ENCODE measurements at regions not wholly inside any gene's neighbourhood (a gene's known extent, or its start where the extent isn't known, plus 50 kb on each side); places are given as distances from the start of the nearest gene placed in this dataset.

GRCh38 chr18:10033016-10033399 is 119.2 kb downstream of the VAPA start:
- DNase-seq (ENCODE audit: low read depth), result no peak

DNA sequence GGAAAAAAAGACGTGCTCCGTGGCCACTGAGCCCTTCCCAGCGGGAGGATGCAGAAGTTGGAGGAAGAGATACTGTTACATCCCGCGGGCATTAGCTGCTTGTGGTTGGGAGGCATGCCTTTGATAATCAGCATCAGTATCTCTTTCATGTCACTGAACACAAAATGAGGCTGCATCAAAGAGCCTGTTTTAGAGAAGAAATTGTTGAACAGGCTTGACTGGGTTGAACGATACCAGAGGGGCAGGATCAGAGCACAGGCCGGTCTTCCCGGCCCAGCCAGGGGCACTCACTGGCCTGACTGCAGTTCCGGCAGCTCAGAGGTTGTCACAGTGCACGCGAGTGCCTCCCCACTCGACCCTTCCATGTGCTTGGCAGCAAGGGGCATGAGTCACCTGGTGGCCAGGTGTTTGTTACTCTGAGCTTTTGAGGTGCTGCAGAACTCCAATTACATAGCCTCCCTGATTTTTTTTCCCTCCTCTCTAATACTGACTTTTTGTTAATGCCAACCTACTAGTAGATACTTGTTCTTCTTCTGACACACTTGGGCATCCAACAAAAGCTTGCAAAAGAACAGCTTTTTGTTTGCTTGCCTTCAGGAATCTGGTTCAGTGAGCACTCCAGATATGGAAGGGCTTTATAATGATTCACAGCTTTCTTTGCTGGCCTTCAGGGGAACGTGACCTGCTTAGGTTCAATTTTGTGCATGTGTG is 121.6 kb downstream of the VAPA start:
- peak; percentile 12 for DNase-seq (ENCODE audit: low read depth)

- DNase-seq (ENCODE audit: low read depth), result no peak
Observed at GRCh38 chr18:10036479-10036878, 122.7 kb downstream of the VAPA start.

DNA sequence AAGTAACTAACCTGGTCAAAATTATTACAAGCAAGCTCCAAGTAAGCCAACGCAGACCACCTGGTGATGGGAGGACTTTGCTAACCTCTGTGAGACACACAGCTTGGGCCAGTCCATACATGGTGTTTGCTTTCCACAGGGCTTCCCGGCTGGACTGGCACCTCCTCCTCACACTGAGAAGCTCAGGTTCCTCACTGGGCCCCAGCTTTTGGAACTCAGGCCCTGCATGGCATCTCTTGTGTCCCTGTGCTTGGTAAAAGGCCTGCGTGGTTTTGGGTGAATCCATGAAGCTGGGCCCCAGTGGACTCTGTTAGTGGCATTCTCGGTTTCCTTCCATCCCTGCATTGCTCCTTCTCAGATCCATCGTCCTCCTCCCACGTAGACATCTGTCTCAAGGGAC is 123.4 kb downstream of the VAPA start:
- DNase-seq (ENCODE audit: low read depth), result no peak

DNA sequence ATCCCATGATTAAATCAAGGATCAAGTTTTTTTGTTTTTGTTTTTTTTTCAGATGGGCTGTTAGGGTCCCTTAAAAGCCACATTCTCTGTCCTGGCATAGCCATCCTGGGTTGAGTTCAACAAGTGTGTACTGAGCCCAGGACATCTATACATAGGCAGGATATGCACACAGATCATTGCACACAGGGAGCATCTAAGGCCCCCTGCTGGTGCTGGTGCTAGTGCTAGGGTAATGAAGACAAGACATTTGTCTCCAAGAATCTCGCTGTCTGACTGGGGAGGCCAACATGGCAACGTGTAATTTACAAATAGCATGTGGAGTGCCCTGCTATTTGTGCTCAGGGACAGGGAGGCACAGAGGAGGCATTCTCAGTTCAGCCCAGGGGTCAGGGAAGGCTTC is 124.5 kb downstream of the VAPA start:
- no peak for DNase-seq (ENCODE audit: low read depth)

- no peak for DNase-seq (ENCODE audit: low read depth)
Observed at GRCh38 chr18:10040287-10041011, 126.6 kb downstream of the VAPA start.

GRCh38 chr18:10041180-10041579 is 127.4 kb downstream of the VAPA start:
- peak; percentile 26 for DNase-seq (ENCODE audit: low read depth)

DNA sequence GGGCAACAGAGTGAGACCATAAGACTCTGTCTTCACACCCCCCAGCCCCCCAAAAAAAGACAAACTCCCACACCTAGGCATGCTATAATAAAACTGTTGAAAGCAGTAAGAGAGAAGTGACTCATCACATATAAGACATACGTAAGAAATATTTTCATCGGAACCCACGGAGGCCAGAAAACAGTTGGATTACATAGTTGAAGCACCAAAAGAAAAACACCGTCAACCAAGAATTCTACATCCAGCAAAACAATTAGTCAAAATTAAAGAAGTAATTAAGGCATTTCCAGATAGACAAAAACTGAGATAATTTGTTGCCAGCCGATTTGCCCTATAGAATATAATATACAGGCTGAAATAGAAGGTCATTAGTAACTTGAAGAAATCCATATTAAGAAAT is 128.7 kb downstream of the VAPA start:
- DNase-seq (ENCODE audit: low read depth), result no peak

DNA sequence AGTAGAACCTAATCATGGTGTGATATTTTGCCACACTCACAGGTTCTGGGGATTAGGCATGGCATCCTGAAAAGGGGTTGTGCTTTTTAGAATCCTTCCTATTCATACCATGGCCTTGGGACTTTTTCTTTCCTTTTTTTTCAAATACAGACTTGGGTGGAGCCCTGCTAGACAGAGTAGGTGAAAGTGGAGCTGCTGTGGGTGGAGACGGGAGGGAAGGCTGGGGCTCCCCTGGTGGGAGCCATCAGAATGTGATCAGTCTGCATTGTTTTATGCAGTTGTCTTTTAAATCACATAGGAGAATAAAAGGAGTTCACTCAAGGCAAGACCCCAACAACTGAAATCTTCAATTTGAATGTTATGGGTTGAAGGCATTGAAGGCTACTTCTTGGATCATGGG is 130.2 kb downstream of the VAPA start:
- no peak for DNase-seq (ENCODE audit: low read depth)

- no peak for DNase-seq (ENCODE audit: low read depth)
Observed at GRCh38 chr18:10045296-10045891, 131.6 kb downstream of the VAPA start.

DNA sequence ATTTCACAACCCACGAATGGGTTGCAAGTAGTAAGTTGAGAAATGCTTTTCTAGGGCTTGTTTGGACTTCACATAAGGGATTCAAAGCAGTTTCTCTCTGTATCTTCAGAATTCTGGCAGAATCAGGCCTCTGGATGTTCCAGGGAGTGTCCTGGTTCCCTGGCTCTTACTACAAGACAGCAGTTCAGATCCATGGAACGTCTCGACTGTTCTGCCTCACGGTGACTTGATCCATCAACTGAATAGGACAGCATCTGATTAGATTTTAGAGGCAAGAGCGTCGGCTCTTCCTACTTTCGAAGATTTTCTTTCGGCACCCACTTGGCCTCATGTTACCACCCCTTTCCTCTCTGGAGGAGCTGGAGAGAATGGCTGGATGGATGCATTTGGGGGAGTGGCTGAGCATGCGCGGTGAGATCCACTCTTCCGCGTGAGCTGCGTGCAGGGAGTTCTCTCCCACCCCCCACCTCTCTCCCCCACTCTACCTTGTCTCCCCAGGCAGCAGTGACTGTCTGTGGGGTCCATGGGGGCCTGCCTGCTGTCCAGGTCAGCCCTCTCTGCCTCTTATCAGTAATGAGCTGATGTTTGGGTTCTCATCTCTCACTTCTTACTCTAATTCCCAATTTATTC is 132.5 kb downstream of the VAPA start:
- DNase-seq (ENCODE audit: low read depth), result no peak

GRCh38 chr18:10047237-10047636 is 133.4 kb downstream of the VAPA start:
- DNase-seq (ENCODE audit: low read depth), result peak; percentile 74

DNA sequence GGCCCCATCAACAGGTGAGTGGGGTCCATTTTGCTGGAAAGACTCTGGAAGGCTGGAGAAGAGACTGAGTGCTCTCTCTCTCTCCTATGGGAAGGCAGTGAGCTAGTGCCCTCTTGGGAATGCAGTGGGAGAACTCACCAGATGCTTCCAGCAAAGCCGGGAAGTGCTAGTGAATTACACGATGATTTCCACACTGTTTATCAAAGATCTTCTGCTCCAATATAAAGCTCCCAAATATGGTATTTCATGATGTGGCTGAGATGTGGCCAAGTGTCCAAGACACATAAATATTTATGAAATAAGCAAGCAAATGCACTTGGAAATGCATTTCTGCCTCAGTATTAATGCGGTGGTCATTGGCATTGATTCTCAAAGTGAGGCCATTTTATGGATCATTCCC is 135.9 kb downstream of the VAPA start:
- DNase-seq (ENCODE audit: low read depth), result no peak

- DNase-seq (ENCODE audit: low read depth), result no peak
Observed at GRCh38 chr18:10050956-10051355, 137.1 kb downstream of the VAPA start.

DNA sequence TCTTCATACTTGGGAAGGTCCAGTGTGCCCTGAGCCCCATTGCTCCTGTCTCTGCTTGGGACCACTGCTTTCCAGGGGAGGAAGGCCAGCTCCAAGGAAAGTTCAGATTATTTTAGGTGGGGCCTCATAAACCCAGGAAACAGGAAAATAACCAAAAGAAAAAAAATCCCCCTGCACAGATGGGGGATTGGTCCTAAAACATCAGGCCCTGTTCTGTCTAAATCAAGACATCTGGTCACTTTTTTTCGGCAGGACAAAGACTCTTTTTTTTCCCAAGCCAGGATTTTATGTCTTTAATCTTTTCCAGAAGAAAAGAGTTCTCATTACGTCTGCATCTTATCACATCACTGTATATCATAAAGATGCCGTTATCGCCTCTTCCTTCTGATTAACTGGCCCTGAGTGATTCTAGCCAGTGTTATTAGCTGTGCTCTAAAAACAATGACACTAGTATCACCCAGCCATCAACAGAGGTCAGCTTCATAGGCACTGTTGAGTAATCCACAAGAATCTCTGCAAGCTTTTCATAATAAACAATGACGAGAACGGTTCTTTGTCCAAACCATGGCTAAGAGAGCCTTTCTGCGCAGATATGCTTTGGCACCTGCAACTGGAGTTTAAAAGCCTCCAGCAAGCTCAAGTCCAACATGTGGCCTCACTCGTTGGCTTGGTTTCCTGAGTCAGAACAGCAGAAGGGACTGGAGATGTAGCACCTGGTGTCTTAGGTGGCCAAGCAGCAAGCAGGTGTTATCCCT is 138.2 kb downstream of the VAPA start:
- peak; percentile 82 for DNase-seq (ENCODE audit: low read depth)

DNA sequence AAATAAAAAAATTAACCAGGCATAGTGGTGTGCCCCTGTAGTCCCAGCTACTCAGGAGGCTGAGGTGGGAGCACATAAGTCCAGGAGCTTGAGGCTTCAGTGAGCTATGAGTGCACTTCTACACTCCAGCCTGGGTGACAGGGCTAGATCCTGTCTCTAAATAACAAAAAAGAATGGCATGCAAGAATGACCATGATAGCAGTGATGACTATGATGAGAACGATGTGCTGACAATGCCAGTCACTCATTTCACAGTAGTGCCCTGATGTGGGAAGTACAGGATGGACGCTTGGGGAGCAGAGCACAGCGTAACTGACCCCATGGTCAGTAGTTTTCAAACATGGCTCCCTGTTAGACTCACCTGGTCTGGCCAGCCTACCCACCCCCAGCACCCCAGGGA is 139.1 kb downstream of the VAPA start:
- no peak for DNase-seq (ENCODE audit: low read depth)

DNA sequence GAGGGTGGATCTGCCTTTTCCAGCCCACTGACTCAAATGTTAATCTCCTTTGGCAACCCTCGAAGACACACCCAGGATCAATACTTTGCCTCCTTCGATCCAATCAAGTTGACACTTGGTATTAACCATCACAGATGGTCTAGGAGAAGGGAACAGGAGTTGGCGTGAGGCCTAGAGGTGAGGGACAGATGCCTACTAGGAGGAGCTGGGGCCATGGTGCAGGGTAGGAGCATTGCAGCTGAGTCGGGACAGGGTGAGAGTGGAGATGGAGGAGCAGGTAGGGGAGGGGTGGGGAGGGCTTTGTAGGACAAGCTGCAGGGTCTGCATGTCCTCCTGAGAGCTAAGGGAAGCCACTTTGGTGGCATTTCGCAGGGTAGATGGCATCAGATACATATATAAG is 140.0 kb downstream of the VAPA start:
- DNase-seq (ENCODE audit: low read depth), result no peak

GRCh38 chr18:10054366-10054765 is 140.6 kb downstream of the VAPA start:
- no peak for DNase-seq (ENCODE audit: low read depth)

DNA sequence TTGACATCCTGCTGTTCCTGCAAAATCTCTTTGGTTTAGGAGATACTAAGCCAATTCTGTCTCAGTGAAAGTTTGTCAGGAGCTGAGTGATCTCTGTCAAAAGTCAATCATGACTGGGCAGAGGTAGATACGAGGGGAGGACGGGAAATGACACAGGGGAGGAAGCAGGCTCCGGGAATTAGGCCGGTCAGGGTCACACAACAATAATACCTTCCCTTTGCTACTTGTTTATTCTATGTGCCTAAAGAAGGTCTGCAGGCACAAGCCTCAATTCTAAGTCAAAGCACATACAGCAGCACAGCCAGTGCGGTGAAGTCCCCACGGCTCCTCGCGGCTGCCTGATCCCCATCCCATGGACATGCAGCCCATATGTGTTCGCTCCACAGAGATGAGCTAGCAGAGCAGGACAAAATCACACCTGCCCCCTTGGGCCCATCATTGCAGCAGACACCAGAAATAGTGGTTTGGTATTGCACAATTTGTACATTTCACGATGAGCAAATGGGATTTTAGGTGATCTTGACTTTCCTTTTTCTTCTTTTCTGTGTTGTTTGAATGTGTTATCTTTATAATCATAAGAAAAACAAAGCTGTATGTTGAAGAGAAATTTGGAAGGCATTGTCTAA is 141.4 kb downstream of the VAPA start:
- DNase-seq (ENCODE audit: low read depth), result no peak

GRCh38 chr18:10056506-10056905 is 142.7 kb downstream of the VAPA start:
- DNase-seq (ENCODE audit: low read depth), result no peak

DNA sequence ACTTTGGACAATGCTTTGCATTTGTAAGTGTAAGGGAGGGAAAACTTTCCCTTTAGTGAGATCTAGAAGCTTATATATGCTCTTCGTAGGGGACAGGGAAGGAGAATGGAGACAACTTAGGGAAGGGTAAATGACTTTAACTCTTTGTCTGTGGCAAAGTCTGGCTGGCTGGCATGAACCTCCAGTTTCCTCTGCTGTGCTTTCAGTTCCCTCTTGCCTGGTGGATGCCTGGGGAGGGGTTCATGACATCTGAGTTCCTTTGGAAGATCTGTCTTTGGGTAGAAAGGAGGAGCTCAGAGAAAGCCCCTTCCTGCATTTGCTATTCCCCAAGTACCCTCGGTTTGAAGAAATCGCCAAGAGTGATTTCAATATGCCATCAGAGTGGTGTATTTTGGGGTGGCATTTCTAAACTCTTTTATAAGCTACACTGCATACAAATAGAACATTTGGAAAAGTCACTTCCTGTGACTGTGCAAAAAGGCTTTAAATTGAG is 143.6 kb downstream of the VAPA start:
- peak; percentile 80 for DNase-seq (ENCODE audit: low read depth)
